GM18505 (cell line): ENCODE measurements at regions not wholly inside any gene's neighbourhood (a gene's known extent, or its start where the extent isn't known, plus 50 kb on each side); places are given as distances from the start of the nearest gene placed in this dataset.
"Not testable (repeated sequence)": the region's sequence is repeated elsewhere in the genome, so short reads cannot be mapped to it uniquely, and the experiment has no call there.

Source experiments
- ATAC-seq: cut with Tn5 transposase; IDR thresholded peaks from one replicate; pipeline ENCODE4 v1.9.1; 2021; ENCODE audit not compliant: unreplicated experiment
- POLR2A ChIP-seq: IDR thresholded peaks from 4 replicates; pipeline ENCODE4 v1.6.1; 2011; ENCODE audit warnings: borderline replicate concordance; ENCODE audit not compliant: insufficient read depth, insufficient read length; ENCODE audit errors: extremely low read depth

DNA sequence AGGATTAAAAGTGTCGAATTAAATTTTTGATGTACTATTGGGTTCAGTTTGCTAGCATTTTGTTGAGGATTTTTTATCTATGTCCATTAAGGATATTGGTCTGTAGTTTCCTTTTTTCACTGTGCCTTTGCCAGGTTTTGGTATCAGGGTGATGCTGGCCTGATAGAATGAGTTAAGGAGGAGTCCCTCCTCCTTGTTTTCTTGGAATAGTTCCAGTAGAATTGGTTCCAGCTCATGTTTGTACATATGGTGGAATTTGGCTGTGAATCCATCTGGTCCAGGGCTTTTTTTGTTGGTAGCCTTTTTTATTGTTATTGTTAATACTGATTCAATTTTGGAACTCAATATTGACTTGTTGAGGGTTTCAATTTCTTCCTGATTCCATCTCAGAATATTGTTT, 141.8 kb downstream of the SIM1 start:
- TF ChIP-seq POLR2A, result no peak
- no peak for ATAC-seq

DNA sequence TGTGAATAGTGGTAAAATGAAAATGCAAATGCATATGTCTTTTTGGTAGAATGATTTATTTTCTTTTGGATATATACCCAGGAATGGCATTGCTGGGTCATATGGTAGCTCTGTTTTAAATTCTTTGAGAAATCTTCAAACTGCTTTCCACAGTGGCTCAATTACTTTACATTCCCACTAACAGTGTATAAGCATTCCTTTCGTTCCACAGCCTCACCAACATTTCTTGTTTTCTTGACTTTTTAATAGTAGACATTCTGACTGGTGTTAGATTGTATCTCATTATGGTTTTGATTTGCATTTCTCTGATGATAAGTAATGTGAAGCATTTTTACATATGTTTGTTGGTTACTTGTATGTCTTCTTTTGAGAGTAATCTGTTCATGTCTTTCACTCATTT, 144.0 kb downstream of the SIM1 start:
- no peak for ATAC-seq

DNA sequence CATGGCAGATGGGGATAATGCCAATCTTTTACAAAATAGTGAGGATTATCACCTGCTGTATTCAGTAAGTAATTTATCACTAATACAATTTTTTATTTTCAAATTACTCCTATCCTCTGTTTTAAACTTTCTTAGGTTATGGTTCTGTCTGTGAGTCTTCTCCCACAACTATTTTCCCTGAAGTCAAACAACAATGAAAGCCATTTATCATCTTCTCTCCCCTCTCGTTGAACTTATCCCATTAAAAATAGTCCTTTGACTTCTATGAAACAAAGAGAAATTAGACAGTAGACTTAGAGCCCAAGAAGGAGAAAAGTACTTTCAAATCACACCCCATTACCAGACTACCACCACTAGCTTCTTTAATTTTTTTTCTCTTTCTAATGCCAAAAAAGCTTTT, 147.7 kb downstream of the SIM1 start:
- no peak for TF ChIP-seq POLR2A
- no peak for ATAC-seq

More for the DNA sequence above, 144.0 kb downstream of the SIM1 start:
- TF ChIP-seq POLR2A, result no peak

DNA sequence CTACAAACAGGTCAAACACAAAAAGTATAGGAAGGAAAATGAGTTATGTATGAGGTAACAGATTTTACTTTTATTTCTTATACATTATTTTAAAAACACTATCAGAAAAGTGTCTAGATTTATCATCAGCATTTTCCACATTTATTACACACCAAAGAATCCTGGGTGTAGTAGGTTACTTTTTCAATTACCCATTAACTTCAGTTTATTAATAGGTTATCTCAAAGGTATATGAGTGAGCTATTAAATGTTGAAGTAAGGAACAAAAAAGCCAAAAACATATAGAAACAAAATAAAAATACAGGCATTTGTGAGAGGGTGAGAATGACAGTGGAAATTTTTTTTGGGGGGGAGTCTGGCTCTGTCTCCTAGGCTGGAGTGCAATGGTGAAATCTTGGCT, 150.5 kb downstream of the SIM1 start:
- ATAC-seq, result no peak
- TF ChIP-seq POLR2A, result no peak

DNA sequence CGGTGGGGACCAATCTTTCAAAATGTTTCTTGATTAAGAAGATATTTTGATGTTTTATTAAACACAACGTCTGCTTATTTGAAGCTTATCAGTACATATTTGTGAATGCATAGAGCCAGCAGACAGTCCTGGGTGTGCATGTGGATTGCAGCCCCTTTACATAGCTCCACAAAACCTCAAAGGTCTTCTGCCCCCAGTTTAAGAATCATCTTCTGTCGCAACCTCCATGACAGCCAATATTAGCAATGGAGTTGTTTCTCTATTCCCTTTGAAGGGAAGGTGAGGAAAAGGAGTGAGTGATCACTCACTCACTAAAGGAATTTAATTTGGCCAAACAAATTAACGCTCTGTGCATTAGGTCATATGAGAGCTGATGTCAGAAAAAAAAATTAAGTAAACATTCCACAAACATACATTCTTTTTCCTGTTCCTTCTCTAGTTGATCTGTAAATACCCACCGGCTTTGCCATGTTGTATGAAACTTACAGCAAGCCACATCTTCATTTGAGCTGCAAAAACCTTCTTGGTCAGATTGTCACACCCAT, 152.9 kb downstream of the SIM1 start:
- ATAC-seq, result no peak
- no peak for TF ChIP-seq POLR2A

DNA sequence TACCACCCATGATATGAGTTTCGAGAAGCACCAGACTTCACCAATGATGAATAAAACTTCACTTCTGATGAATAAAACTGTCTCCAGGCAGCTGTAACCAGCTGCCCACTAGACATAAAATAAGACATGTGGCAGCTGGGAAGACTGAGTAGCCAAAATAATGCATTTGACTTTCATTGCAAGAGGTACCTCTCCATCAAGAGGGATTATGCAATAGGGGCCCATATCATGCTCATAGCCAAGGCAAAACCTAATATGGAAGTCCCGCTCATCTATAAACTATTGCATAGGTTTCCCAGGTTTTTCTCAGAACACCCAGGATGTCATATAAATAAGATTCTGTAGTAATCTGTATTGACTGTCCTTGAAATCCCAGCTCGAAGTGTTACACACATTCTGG, 155.5 kb downstream of the SIM1 start:
- no peak for ATAC-seq
- TF ChIP-seq POLR2A, result no peak

DNA sequence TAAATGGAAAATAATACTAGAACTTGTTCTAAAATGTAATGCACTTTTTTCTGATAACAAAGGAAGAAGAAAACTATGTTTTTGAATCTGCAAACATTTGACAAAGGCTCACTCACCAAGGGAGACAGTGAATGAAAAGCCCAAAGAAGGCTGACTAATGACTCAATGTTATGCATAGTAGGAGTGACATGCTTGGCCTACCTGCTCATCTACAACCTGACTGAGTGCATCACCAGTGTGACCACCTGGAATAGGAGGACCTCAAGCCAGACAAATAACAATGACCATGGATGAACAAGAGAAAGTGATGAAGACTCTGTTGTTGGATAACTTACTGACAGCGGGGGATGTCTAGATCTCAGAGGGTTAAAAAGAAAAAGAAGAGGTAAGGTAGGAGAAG, 157.2 kb downstream of the SIM1 start:
- ATAC-seq, result no peak
- TF ChIP-seq POLR2A, result no peak

DNA sequence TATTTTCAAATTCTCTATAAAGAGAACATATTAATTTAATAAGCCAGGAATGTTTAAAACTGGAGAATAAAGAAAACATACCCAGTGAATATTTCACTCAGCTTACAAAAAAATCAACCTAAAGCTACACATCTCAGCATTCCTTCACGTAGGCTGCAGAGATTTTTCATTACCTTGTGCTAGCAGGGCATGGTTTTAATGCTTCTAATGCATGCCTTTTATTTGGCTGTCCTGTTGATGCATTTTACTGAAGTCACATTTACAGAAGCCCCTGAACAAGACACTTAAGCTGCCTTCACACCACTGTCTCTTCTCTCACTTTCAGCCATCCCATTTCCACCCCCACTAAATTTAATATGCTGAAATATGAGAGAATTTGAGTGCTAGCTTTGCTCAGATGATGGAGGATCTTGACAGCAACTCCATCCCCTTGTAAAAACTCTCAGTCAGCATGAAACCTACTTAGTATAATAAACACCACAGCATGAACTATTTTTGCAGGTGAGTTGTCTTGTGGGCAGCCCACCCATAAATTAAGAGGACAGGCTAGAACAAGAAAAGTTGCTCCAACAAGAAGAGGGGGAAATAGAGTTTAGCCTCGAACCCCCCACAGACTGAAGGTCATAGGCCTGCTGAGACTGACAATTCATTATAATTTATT, 159.4 kb downstream of the SIM1 start:
- TF ChIP-seq POLR2A, result no peak
- ATAC-seq, result no peak

DNA sequence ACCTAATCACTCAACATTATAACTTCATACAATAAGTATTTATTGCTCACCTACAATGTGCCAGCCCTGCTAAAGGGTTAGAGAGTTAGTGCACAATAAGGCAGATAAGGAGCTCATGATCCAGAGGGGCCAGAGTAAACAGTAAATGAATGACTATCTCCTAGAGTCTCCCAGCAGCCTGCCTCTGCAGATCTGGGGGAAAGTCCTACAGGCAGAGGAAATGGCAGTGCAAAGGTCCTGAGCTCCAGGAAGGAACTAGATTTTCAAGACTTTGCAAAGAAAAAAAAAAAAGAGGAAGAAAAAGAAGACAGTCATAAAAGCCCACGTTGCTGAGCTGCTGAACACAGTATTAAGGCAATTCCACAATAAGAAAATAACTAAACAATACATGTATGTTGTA, 160.1 kb downstream of the SIM1 start:
- ATAC-seq, result no peak
- no peak for TF ChIP-seq POLR2A

DNA sequence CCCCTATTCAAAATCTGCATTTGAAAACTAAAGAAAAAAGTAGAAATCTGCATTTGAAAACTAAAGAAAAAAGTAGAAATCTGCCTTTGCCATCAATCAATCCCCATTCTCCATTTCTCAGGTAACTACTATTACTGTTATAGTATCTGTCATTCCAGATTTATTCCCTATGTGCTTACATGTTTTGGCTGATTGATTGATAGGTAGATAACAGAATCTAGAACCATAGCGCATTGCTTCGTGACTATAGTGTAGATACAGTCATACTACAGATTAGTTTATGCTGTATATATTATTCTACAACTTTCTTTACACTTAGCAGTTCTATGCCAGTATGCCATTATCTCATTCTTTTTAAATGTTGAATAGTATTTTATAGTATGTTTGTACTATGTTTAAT, 163.0 kb downstream of the SIM1 start:
- no peak for TF ChIP-seq POLR2A
- no peak for ATAC-seq

DNA sequence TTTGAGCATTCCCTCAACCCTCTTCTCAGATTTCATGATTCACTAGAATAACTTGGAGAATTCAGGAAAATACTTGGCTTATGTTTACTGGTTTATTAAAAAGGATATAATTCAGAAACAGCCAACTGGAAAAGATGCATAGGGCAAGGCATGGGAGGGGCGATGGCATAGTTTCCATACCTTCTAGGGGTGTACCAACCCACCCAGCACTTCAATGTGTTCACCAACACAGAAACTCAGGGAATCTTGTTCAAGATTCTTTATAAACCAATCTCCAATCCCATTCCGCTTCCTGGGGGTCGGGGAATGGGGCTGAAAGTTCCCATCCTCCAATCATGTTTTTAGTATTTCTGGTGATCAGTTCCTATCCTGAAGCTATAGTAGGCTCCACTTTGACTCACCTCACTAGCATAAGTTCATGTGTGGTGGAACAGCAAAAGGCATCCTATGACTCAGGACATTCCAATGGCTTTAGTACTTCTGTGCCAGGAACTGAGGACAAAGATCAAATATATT, 164.4 kb downstream of the SIM1 start:
- no peak for TF ChIP-seq POLR2A
- ATAC-seq, result no peak

DNA sequence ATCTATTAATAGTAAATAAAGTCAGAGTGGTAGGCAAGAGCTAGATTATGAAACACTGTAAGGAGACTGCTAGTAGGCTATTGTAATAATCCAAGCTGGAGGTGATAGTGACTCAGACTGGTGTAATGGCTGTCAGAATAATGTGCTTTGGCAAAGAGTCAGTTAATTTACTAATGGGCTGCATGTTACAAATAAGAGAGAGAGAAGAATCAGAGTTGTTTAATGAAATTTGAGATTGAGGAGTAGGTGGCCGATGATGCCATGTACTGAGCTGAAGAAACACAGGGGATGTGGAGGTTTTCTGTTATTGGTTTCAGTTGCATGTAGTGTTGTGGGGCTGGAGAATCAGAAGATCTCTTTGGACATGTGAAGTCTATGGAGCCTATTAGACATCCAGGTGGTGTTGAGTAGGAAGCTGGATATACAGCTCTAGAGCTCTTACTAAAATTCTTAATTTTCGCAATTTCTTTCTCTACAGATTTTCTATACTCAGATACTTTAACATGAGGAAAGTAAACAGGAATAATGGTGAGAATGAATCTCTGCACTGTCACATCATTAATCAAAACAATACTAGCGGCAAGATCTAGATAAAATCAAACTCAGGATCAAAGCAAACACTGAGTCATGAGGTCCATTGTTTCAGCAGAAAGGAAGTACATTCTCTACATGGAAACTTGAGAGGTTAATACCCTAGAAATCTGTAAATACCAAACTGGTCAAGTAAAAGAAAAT, 167.7 kb downstream of the SIM1 start:
- no peak for TF ChIP-seq POLR2A
- ATAC-seq, result no peak

DNA sequence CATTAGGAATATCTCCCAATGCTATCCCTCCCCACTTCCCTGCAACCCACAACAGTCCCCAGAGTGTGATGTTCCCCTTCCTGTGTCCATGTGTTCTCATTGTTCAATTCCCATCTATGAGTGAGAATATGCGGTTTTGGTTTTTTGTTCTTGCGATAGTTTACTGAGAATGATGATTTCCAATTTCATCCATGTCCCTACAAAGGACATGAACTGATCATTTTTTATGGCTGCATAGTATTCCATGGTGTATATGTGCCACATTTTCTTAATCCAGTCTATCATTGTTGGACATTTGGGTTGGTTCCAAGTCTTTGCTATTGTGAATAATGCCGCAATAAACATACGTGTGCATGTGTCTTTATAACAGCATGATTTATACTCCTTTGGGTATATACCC, 169.5 kb downstream of the SIM1 start:
- not testable (repeated sequence) for ATAC-seq

DNA sequence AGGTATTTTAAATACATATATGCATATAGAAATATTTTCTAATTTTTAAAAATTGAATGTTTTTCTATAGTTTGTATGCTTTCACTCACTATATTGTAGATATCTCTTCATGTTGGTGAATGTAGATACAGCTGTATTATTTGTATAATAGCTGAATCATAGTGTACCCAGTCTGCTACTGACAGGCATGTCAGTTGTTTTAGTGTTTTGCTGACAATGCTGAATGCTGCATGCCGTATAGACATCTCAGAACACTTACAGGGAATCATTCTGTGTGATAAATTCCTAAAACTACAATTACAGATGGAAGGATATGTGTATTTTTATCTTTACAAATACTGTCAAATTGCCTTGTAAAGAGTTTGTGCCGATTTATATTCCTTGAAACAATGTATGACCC, 175.4 kb downstream of the SIM1 start:
- no peak for ATAC-seq

More for the DNA sequence above, 175.4 kb downstream of the SIM1 start:
- TF ChIP-seq POLR2A, result no peak
